Kasumi-1 (cell line): ENCODE measurements at regions not wholly inside any gene's neighbourhood (a gene's known extent, or its start where the extent isn't known, plus 50 kb on each side); places are given as distances from the start of the nearest gene placed in this dataset.

Experiments used
- DNase-seq, 2 experiments: peaks; one replicate each; lab custom pipeline; 2025; lab: John Stamatoyannopoulos, UW

- DNase-seq, result no peak
Observed at GRCh38 chr11:92480499-92480898, 255.9 kb downstream of the FAT3 start.

GRCh38 chr11:92482492-92483060 is 258.0 kb downstream of the FAT3 start:
- DNase-seq, result no peak

- DNase-seq, result no peak
Observed at GRCh38 chr11:92484570-92484969, 260.0 kb downstream of the FAT3 start.

- DNase-seq, result no peak
Observed at GRCh38 chr11:92489826-92490399, 265.3 kb downstream of the FAT3 start.

GRCh38 chr11:92492372-92492771 is 267.8 kb downstream of the FAT3 start:
- no peak for DNase-seq

GRCh38 chr11:92495107-92495793 is 270.6 kb downstream of the FAT3 start:
- DNase-seq, result no peak

GRCh38 chr11:92500453-92500852 is 275.8 kb downstream of the FAT3 start:
- no peak for DNase-seq

- no peak for DNase-seq
Observed at GRCh38 chr11:92501066-92501739, 276.6 kb downstream of the FAT3 start.

- DNase-seq, result no peak
Observed at GRCh38 chr11:92504004-92504403, 279.4 kb downstream of the FAT3 start.

- no peak for DNase-seq
Observed at GRCh38 chr11:92504534-92504933, 279.9 kb downstream of the FAT3 start.

- no peak for DNase-seq
Observed at GRCh38 chr11:92505689-92506088, 281.1 kb downstream of the FAT3 start.

- DNase-seq, result no peak
Observed at GRCh38 chr11:92506809-92507336, 282.3 kb downstream of the FAT3 start.

- DNase-seq, result no peak
Observed at GRCh38 chr11:92510591-92510990, 286.0 kb downstream of the FAT3 start.

GRCh38 chr11:92511522-92512203 is 287.0 kb downstream of the FAT3 start:
- no peak for DNase-seq

- DNase-seq, result no peak
Observed at GRCh38 chr11:92512204-92512569, 287.6 kb downstream of the FAT3 start.

GRCh38 chr11:92523611-92524010 is 299.0 kb downstream of the FAT3 start:
- DNase-seq, result no peak

- DNase-seq, result no peak
Observed at GRCh38 chr11:92524542-92524941, 299.9 kb downstream of the FAT3 start.

GRCh38 chr11:92527467-92527866 is 302.8 kb downstream of the FAT3 start:
- DNase-seq, result no peak

- DNase-seq, result no peak
Observed at GRCh38 chr11:92528001-92528400, 303.4 kb downstream of the FAT3 start.

GRCh38 chr11:92531065-92531739 is 306.6 kb downstream of the FAT3 start:
- no peak for DNase-seq

GRCh38 chr11:92533657-92534335 is 309.2 kb downstream of the FAT3 start:
- DNase-seq, result no peak
